ENCODE measurements at regions not wholly inside any gene's neighbourhood (a gene's known extent, or its start where the extent isn't known, plus 50 kb on each side); places are given as distances from the start of the nearest gene placed in this dataset.

DNA sequence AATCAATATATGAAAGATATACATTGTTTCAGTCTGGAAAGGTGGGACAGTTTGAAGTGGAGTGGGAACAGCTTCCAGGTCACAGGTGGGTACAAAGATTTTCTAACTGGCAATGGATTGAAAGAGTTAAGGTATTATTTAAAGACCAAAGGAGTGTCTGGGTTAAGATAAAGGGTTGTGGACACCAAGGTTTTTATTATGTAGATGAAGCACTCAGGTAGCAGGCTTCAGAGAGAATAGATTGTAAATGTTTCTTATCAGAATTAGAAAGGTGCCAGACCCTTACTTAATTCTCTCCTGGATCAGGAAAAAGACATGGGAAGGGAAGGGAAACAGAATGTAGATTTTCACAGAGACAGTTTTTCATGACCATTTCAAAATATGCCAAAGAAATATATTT is 1174.8 kb downstream of the MAT2B start:
- no peak for DNase-seq (ENCODE audit: low read depth, low spot score)

DNA sequence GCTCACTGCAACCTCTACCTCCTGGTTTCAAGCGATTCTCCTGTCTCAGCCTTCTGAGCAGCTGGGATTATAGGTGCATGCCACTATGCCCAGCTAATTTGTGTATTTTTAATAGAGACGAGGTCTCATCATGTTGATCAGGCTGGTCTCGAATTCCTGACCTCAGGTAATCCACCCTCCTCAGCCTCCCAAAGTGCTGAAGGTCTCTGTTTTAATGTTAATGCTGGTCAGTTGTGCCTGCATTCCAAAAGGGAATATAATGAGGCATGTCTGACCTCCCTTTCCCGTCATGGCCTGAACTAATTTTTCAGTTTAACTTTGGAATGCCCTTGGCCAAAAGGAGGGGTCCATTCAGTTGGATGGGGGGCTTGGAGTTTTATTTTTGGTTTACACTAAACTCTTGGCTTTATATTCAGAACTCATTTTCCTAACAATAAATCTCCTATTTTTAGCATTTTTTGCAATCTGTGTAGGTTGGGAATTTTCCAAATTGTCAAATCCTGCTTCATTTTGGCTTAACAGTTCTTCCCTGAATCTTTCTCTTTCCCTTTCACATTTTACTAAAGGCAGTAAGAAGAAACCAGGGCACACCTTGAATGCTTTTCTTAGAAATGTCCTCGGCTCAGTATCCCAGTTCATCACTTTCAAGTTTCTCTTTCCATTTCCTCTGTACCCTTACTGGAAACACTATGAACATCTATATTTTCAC is 1175.5 kb downstream of the MAT2B start:
- no peak for DNase-seq (ENCODE audit: low read depth, low spot score)

DNA sequence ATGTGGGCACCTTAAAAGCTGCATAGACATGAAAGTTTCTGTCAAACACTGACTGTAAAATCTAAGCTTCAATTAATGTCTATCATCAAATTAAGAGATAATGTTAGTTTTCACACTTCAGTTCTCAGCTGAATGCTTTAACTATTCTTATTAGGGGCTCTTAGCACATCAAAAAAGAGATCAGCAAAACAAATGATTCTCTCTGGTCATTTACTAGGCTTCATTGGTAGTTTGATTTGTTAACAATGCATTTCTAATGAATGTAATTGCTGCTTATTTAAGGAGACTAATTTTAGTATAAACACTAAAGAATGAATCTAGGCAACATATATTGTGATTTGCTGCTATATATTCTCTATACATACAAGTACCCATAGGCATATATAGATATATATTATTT is 1182.0 kb downstream of the MAT2B start:
- DNase-seq (ENCODE audit: low read depth, low spot score): no peak

GRCh38 chr5:164688437-164688836 is 1183.0 kb downstream of the MAT2B start:
- no peak for DNase-seq (ENCODE audit: low read depth, low spot score)

DNA sequence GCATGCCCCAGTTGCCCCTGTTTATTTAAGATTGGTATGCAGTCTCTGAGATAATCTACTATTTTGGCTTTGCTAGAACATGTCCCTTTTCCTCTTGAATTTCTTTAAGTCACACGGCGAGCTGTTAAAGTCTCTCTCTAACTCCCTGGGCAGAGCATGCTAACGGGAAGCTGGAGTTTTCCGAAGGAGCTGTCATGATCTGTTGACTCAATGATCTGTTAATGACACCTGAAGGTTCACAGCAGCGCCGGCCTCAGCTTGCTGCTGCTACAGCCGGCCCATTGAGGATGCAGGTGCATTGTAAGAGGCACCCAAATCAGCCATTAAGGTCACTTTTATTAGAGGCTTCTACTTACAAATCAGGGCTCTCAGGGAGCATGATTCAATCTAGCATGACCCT is 1203.4 kb downstream of the MAT2B start:
- DNase-seq (ENCODE audit: low read depth, low spot score): no peak

- DNase-seq (ENCODE audit: low read depth, low spot score): no peak
These were observed 1208.3 kb downstream of the MAT2B start for GRCh38 chr5:164713682-164714081.

DNA sequence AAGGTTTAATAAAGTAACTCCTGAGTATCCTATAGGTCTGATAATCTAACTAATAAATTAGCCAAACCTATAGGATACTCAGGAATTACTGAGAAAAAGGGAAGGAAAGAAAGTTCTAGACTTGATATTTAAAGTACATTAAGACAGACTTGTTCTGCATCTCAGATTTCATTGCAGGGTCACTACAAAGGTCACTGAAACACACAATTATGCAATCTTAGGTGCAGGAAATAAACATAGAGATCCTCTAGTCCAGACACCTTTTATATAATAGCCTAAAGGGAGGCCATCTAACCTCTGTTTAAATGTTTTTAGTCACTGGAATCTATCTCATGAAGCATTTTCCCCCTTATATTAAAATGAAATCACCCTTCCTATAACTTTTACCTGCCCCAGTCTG is 1215.7 kb downstream of the MAT2B start:
- no peak for DNase-seq (ENCODE audit: low read depth, low spot score)

GRCh38 chr5:164721656-164722055 is 1216.2 kb downstream of the MAT2B start:
- no peak for DNase-seq (ENCODE audit: low read depth, low spot score)

- no peak for DNase-seq (ENCODE audit: low read depth, low spot score)
These were observed 1217.3 kb downstream of the MAT2B start for GRCh38 chr5:164722702-164723101.

- no peak for DNase-seq (ENCODE audit: low read depth, low spot score)
These were observed 1221.6 kb downstream of the MAT2B start for GRCh38 chr5:164727012-164727411.

- no peak for DNase-seq (ENCODE audit: low read depth, low spot score)
These were observed 1223.3 kb downstream of the MAT2B start for GRCh38 chr5:164728733-164729132.

DNA sequence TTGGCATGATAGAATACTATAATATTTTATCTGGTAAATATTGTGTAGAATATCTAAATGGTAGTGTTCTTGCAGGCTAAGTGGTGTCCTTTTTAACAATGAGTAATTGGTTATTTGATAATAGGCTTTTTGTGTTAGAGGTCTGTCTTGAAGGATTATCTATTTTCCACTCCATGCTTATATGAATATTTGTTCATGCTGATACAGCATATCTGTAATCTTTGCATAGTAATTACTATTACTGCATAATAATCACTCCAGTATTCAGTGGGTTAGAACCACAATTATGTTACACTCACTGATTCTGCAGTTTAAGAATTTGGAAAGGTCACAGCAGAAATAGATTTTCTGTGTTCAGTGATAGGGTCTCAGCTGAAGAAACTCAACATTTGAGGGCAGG is 1229.9 kb downstream of the MAT2B start:
- no peak for DNase-seq (ENCODE audit: low read depth, low spot score)

- DNase-seq (ENCODE audit: low read depth, low spot score): no peak
These were observed 1236.0 kb downstream of the MAT2B start for GRCh38 chr5:164741376-164741775.

- no peak for DNase-seq (ENCODE audit: low read depth, low spot score)
These were observed 1236.6 kb downstream of the MAT2B start for GRCh38 chr5:164742025-164742424.

DNA sequence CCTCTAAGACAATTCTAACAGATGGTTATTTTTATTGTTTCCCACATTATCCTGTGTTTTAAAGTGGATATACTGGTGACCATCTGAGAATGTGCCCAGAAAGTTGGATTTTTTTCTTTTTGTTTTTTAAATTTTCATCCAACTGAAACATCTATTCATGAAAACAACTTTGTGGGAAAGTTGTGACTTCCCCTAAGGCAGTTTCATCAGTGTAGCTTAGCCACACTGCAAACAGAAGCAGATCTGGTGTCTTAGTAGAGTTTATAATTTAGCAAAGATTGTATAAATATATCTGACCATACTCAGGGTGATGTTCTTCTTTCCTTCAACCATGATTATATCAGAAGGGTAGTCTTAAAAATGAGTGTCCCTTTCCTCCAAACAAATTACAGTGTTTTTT is 1241.3 kb downstream of the MAT2B start:
- no peak for DNase-seq (ENCODE audit: low read depth, low spot score)

GRCh38 chr5:164747371-164747770 is 1242.0 kb downstream of the MAT2B start:
- no peak for DNase-seq (ENCODE audit: low read depth, low spot score)

DNA sequence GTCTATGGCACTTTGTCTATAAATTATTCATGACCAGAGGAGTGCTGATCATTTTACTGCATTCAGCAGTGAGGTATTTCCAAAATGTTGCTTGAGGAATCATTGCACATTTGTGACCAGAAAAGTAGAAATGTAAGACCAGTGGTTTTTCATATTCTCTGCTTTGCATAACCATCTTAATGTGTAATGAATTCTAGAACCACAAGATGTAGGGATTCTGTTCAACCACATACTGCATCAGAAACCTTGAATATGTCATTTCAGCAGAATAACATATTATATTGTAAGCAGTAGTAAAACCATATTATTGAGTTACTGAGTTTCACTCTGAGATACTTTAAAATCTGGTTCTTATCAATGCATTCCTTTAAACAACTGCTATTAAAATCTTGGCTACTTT is 1243.4 kb downstream of the MAT2B start:
- DNase-seq (ENCODE audit: low read depth, low spot score): no peak

DNA sequence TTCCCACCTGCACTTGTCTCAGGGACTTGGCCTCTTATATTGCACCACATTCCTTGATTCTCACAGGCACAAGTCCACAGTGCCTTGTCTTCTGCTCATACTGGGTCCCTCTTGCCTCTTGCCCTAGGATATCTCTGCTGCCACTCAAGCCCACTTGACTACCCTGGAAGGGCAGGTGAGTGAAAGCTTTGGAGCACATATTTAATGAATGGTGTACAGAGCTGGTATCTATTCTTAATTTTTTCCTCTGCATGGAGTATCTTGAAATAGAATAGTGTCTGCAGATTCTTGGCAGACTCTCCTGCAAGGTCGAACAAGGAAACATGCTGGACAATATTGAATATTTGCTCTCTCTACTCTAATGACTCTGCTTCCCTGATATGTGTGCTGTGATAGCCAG is 1248.0 kb downstream of the MAT2B start:
- no peak for DNase-seq (ENCODE audit: low read depth, low spot score)

- DNase-seq (ENCODE audit: low read depth, low spot score): no peak
These were observed 1257.8 kb downstream of the MAT2B start for GRCh38 chr5:164763206-164763605.

DNA sequence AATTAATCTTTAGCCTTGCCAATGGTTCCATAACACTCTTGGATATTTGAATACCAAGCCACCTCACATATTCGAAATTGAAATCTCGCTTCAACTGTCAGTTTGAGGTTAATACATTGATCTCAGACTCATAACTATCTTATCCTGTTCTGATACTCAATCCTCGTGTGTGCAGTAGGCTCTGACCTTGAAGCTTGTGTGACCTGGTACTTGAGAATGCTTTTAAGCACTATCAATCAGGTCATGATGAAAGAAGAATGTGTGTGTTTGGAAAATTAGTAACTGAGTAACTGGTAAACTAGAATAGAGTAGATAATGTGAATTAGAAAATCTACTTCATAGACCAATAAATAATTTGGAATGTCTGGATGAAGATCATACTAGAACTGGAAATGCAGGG is 1266.7 kb downstream of the MAT2B start:
- no peak for DNase-seq (ENCODE audit: low read depth, low spot score)

GRCh38 chr5:164784230-164784629 is 1278.8 kb downstream of the MAT2B start:
- DNase-seq (ENCODE audit: low read depth, low spot score): no peak

GRCh38 chr5:164798110-164798509 is 1292.7 kb downstream of the MAT2B start:
- DNase-seq (ENCODE audit: low read depth, low spot score): no peak

DNA sequence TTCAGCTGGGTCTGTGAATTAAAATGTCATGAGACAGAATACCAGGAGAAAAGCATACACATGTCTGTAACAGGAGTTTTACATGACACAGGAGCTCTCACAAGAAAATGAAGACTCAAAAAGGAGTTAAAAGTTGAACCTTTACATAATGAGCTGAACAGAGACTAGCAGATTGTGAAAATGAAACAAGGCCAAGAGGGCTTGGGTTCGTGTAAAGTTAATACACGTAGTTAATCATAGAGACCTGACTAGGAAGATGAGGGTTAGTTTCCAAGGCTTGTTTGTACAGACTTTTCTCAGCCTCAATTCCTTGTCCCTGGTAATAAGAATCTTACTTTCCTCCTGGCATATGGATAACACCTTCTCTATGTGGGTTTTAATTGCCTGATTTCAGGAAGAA is 1294.0 kb downstream of the MAT2B start:
- no peak for DNase-seq (ENCODE audit: low read depth, low spot score)

DNA sequence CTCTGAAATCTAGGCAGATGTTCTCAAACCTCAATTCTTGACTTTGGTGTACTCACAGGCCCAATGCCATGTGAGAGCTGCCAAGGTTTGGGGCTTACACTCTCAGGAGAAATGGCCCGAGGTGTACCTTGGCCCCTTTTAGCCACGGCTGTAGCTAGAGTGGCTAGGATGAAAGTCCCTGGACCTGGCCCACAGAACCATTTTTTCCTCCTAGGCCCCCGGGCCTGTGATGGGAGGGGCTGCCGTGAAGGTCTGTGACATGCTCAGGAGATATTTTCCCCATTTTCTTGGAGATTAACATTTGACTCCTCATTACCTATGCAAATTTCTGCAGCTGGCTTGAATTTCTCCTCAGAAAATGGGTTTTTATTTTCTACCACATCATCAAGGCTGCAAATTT is 1296.5 kb downstream of the MAT2B start:
- DNase-seq (ENCODE audit: low read depth, low spot score): no peak

All from brain pericyte (primary cell).